Endothelial cell of umbilical vein (primary cell): ENCODE measurements at regions not wholly inside any gene's neighbourhood (a gene's known extent, or its start where the extent isn't known, plus 50 kb on each side); places are given as distances from the start of the nearest gene placed in this dataset.

Experiments
- BruUV-seq: library from RNA; stranded (reverse); fragments of 400-500 nt; replicated peaks from 2 replicates; lab custom pipeline; 2021; lab: Mats Ljungman, UMichigan
- CTCF ChIA-PET: fragments of 300-600, 350-600 bp; sonication (Branson Sonifier 250); formaldehyde crosslinking; loops from one replicate; lab custom pipeline; 2021; ENCODE audit warnings: antibody characterized with exemption, inconsistent platforms; lab: Charles Lee
- POLR2A ChIA-PET: fragments of 300-600, 350-600 bp; sonication (Branson Sonifier 250); formaldehyde crosslinking; loops from one replicate; lab custom pipeline; 2021; ENCODE audit warnings: antibody characterized with exemption, inconsistent platforms; lab: Charles Lee
- DNase-seq: peaks from one replicate; pipeline ENCODE4 v3.0.0-alpha.2; 2011; ENCODE audit warnings: low read depth, low spot score
- FAIRE-seq: peaks from 2 replicates; lab custom pipeline; 2011; peaks lifted over from hg19 to GRCh38; lab: Jason Lieb, UNC
- H2AFZ ChIP-seq: 2 replicates; pipeline ENCODE4 v1.6.0; 2012; ENCODE audit warnings: low read depth, low read length, control low read depth, inconsistent platforms
- H3K27ac ChIP-seq: 2 replicates; pipeline ENCODE4 v1.5.1; 2011; ENCODE audit warnings: low read depth, mild to moderate bottlenecking, control low read depth, low read length, moderate library complexity; ENCODE audit not compliant: insufficient read depth
- H3K27me3 ChIP-seq, 2 experiments: 2 replicates each; pipeline versions ENCODE4 v1.6.0 to v1.6.1; 2011; ENCODE audit warnings: low read length in 2 of 2, mixed read lengths in 1 of 2; ENCODE audit not compliant: control insufficient read depth in 2 of 2, insufficient read depth in 2 of 2
- H3K36me3 ChIP-seq, 2 experiments: 2 replicates in 1 of 2; 3 replicates in 1 of 2; pipeline ENCODE4 v1.5.1; 2011; ENCODE audit warnings: low read length in 2 of 2, mild to moderate bottlenecking in 1 of 2, moderate library complexity in 1 of 2; ENCODE audit not compliant: control insufficient read depth in 2 of 2, insufficient read depth in 2 of 2; ENCODE audit errors: extremely low read depth in 1 of 2
- H3K4me1 ChIP-seq: 3 replicates; pipeline ENCODE4 v1.5.1; 2011; ENCODE audit warnings: mild to moderate bottlenecking, low read length; ENCODE audit not compliant: control insufficient read depth, insufficient read depth; ENCODE audit errors: extremely low read depth
- H3K4me2 ChIP-seq: 2 replicates; pipeline ENCODE4 v1.6.1; 2011; ENCODE audit warnings: low read length, control low read depth, mixed read lengths; ENCODE audit not compliant: insufficient read depth
- H3K4me3 ChIP-seq, 3 experiments: fragments of 200-600 bp in 1 of 3; sonication (generic), shearing (Covaris generic) in 1 of 3; replicated peaks in 1 of 3; 2 replicates each; pipeline ENCODE4 v1.5.1; 2011 to 2016; ENCODE audit warnings: control low read depth in 3 of 3, low read length in 3 of 3, mild to moderate bottlenecking in 2 of 3, inconsistent platforms in 1 of 3, low read depth in 1 of 3, moderate library complexity in 1 of 3; ENCODE audit not compliant: insufficient read depth in 1 of 3
- H3K79me2 ChIP-seq: 2 replicates; pipeline ENCODE4 v1.6.0; 2012; ENCODE audit warnings: low read length, inconsistent platforms; ENCODE audit not compliant: control insufficient read depth, insufficient read depth
- H3K9ac ChIP-seq: replicated peaks from 2 replicates; pipeline ENCODE3; 2011; ENCODE audit warnings: low read length, control low read depth; ENCODE audit not compliant: insufficient read depth; ENCODE audit errors: extremely low read depth
- H3K9me1 ChIP-seq: replicated peaks from 3 replicates; pipeline ENCODE4 v1.6.0; 2011; ENCODE audit warnings: mild to moderate bottlenecking, low read length; ENCODE audit not compliant: control insufficient read depth, insufficient read depth; ENCODE audit errors: extremely low read depth
- H3K9me3 ChIP-seq: replicated peaks from 2 replicates; pipeline ENCODE4 v1.5.1; 2012; ENCODE audit warnings: low read length, inconsistent platforms; ENCODE audit not compliant: control insufficient read depth, insufficient read depth
- H4K20me1 ChIP-seq: replicated peaks from 2 replicates; pipeline ENCODE3; 2011; ENCODE audit warnings: mild to moderate bottlenecking, low read length; ENCODE audit not compliant: control insufficient read depth, insufficient read depth; ENCODE audit errors: extremely low read depth
- CTCF ChIP-seq, 2 donors: IDR thresholded peaks; 1 replicate in 1 of 2; 2 replicates in 1 of 2; pipeline ENCODE4 v1.5.1; 2011; ENCODE audit warnings: low read length in 2 of 2, mild to moderate bottlenecking in 2 of 2, moderate library complexity in 2 of 2, control low read depth in 1 of 2, inconsistent platforms in 1 of 2, low read depth in 1 of 2; ENCODE audit not compliant: insufficient read depth in 1 of 2; ENCODE audit errors: extremely low read depth in 1 of 2
- JUN ChIP-seq: IDR thresholded peaks from 2 replicates; pipeline ENCODE4 v1.6.1; 2011; ENCODE audit warnings: borderline replicate concordance, low read depth; ENCODE audit not compliant: insufficient read length, insufficient read depth
- MYC ChIP-seq: IDR thresholded peaks from one replicate; pipeline ENCODE4 v1.6.1; 2011; ENCODE audit warnings: mild to moderate bottlenecking, low read depth, low read length
- POLR2A ChIP-seq: IDR thresholded peaks from 2 replicates; pipeline ENCODE4 v1.6.1; 2012; ENCODE audit warnings: low read depth, mild to moderate bottlenecking, control low read depth, low read length
- dilution Hi-C: fragments of 300-500 bp; cut with MboI; formaldehyde crosslinking; loops from one replicate; pipeline ENCODE4 v1.15.0; 2019; ENCODE audit warnings: low sequenced_read_pairs; ENCODE audit not compliant: extremely low pct_ligation_motif_present
- intact Hi-C: fragments of 100-400 bp; cut with micrococcal nuclease; formaldehyde crosslinking; loops from one replicate; pipeline ENCODE4 v1.10.0; 2022

DNA sequence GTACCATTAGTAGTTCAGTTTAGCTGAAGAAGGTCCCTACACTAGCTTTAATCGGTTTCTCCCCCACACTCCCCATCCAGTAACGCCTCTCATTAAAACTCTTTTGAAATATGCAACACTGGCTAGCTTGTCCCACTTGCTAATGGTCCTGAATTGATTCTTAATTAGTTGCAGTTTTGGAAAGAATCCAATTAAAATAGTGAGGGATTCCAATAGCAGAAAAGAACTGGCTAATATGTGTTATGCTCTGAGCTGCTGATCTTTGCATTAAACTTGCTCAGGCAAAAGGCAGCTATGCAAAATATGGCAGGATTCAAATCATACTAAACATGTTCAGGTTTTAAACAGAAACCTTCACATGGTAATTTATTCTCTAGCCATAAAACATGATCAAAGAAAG, 252.5 kb upstream of the HNRNPA3 start:
- no TSS peak for BruUV-seq

More for the DNA sequence above, 252.5 kb upstream of the HNRNPA3 start:
- no peak overlapping the region for H2AFZ ChIP-seq
- intact Hi-C loops: no loop called here
- H3K27me3 ChIP-seq: peaks cover 0 to 2% of the 10 kb centered on the region in 2 experiments
- no peak for FAIRE-seq
- ChIA-PET POLR2A (interaction anchor here (0.5 kb wide), 1 partner anchor 143 kb away, joined by 4 read pairs; no protein-coding TSS in a partner anchor), CTCF (interaction anchor here (1.3 kb wide), 1 partner anchor 53 kb away, joined by 3 read pairs; no protein-coding TSS in a partner anchor)
- H3K9me3 ChIP-seq: no peaks in the 10 kb centered on the region
- TF ChIP-seq JUN: no peak
- TF ChIP-seq POLR2A: no peak
- no peak for TF ChIP-seq MYC
- no peak for TF ChIP-seq CTCF (IDR thresholded peaks at IDR 0.05; ENCODE audit: extremely low read depth in 1 of 2, insufficient read depth in 1 of 2, low read depth in 1 of 2, low read length in 2 of 2)
- no peak for DNase-seq
- no peak overlapping the region for H3K4me3 ChIP-seq
- H3K36me3 ChIP-seq: no peaks in the 10 kb centered on the region
- dilution Hi-C loops: no loop called here
- no peaks in the 10 kb centered on the region for H4K20me1 ChIP-seq
- no peak overlapping the region for H3K4me2 ChIP-seq
- H3K4me1 ChIP-seq: no peaks in the 10 kb centered on the region
- no peaks in the 10 kb centered on the region for H3K9me1 ChIP-seq
- H3K27ac ChIP-seq: no peak overlapping the region
- H3K79me2 ChIP-seq: no peaks in the 10 kb centered on the region
- no peak overlapping the region for H3K9ac ChIP-seq
